Stimulated activated naive CD8-positive, alpha-beta T cell treated with anti-CD3 and anti-CD28 coated beads, Interleukin-15, Interleukin-2, amounts not matched to agents 100 ng/mL and 50 ng/mL, for 24 hours (primary cell): ENCODE measurements at regions not wholly inside any gene's neighbourhood (a gene's known extent, or its start where the extent isn't known, plus 50 kb on each side); places are given as distances from the start of the nearest gene placed in this dataset.

Experiments
- H3K27ac Mint-ChIP-seq: one replicate; pipeline ENCODE4 v1.8.0; 2021; ENCODE audit warnings: mild to moderate bottlenecking, mixed read lengths
- H3K27me3 Mint-ChIP-seq: one replicate; pipeline ENCODE4 v1.8.0; 2021; ENCODE audit warnings: mixed read lengths
- H3K36me3 Mint-ChIP-seq: one replicate; pipeline ENCODE4 v1.8.0; 2021; ENCODE audit warnings: low read depth, mixed read lengths
- H3K4me1 Mint-ChIP-seq: one replicate; pipeline ENCODE4 v1.8.0; 2021; ENCODE audit warnings: low read depth, mixed read lengths
- H3K4me3 Mint-ChIP-seq: one replicate; pipeline ENCODE4 v1.8.0; 2021; ENCODE audit warnings: mild to moderate bottlenecking, mixed read lengths
- H3K9me3 Mint-ChIP-seq: one replicate; pipeline ENCODE4 v1.8.0; 2021; ENCODE audit warnings: mixed read lengths

- peaks cover 12% of the 10 kb centered on the region for H3K27me3 Mint-ChIP-seq
- no peak overlapping the region for H3K4me3 Mint-ChIP-seq
- peaks cover 5% of the 10 kb centered on the region for H3K4me1 Mint-ChIP-seq
- no peak overlapping the region for H3K27ac Mint-ChIP-seq
- no peaks in the 10 kb centered on the region for H3K9me3 Mint-ChIP-seq
- H3K36me3 Mint-ChIP-seq: no peaks in the 10 kb centered on the region
Measured at GRCh38 chr3:17980863-17981262, 238.4 kb upstream of the TBC1D5 start.

- Mint-ChIP-seq H3K9me3 (no peaks in the 10 kb centered on the region), H3K27ac (no peak overlapping the region), H3K36me3 (no peaks in the 10 kb centered on the region), H3K4me1 (peaks cover 5% of the 10 kb centered on the region), H3K4me3 (no peak overlapping the region), H3K27me3 (peaks cover 12% of the 10 kb centered on the region)
Measured at GRCh38 chr3:17979911-17980310, 237.5 kb upstream of the TBC1D5 start.

GRCh38 chr3:17979252-17979651 lies 236.8 kb upstream of the TBC1D5 start:
- no peak overlapping the region for H3K4me3 Mint-ChIP-seq

GRCh38 chr3:17974206-17974841 lies 231.9 kb upstream of the TBC1D5 start:
- no peaks in the 10 kb centered on the region for H3K9me3 Mint-ChIP-seq
- no peaks in the 10 kb centered on the region for H3K4me1 Mint-ChIP-seq
- no peaks in the 10 kb centered on the region for H3K27me3 Mint-ChIP-seq

More at GRCh38 chr3:17979252-17979651, 236.8 kb upstream of the TBC1D5 start:
- no peaks in the 10 kb centered on the region for H3K36me3 Mint-ChIP-seq
- H3K4me1 Mint-ChIP-seq: peaks cover 5% of the 10 kb centered on the region
- H3K9me3 Mint-ChIP-seq: no peaks in the 10 kb centered on the region
- H3K27me3 Mint-ChIP-seq: peaks cover 12% of the 10 kb centered on the region
- H3K27ac Mint-ChIP-seq: no peak overlapping the region

GRCh38 chr3:17972959-17973906 lies 230.8 kb upstream of the TBC1D5 start:
- no peaks in the 10 kb centered on the region for H3K27me3 Mint-ChIP-seq
- H3K36me3 Mint-ChIP-seq: no peaks in the 10 kb centered on the region
- H3K4me3 Mint-ChIP-seq: no peak overlapping the region
- H3K4me1 Mint-ChIP-seq: no peaks in the 10 kb centered on the region
- H3K27ac Mint-ChIP-seq: no peak overlapping the region
- H3K9me3 Mint-ChIP-seq: no peaks in the 10 kb centered on the region

More at GRCh38 chr3:17974206-17974841, 231.9 kb upstream of the TBC1D5 start:
- H3K4me3 Mint-ChIP-seq: no peak overlapping the region
- no peaks in the 10 kb centered on the region for H3K36me3 Mint-ChIP-seq
- no peak overlapping the region for H3K27ac Mint-ChIP-seq

GRCh38 chr3:17972476-17972875 lies 230.0 kb upstream of the TBC1D5 start:
- Mint-ChIP-seq H3K36me3 (no peaks in the 10 kb centered on the region), H3K27me3 (no peaks in the 10 kb centered on the region)

GRCh38 chr3:17972030-17972429 lies 229.6 kb upstream of the TBC1D5 start:
- H3K27me3 Mint-ChIP-seq: no peaks in the 10 kb centered on the region
- H3K4me3 Mint-ChIP-seq: no peak overlapping the region
- no peaks in the 10 kb centered on the region for H3K9me3 Mint-ChIP-seq
- H3K27ac Mint-ChIP-seq: peak overlapping the region; percentile 53
- no peaks in the 10 kb centered on the region for H3K4me1 Mint-ChIP-seq
- H3K36me3 Mint-ChIP-seq: no peaks in the 10 kb centered on the region

More at GRCh38 chr3:17972476-17972875, 230.0 kb upstream of the TBC1D5 start:
- Mint-ChIP-seq H3K4me1 (no peaks in the 10 kb centered on the region), H3K27ac (no peak overlapping the region), H3K9me3 (no peaks in the 10 kb centered on the region), H3K4me3 (no peak overlapping the region)

GRCh38 chr3:17969985-17970568 lies 227.6 kb upstream of the TBC1D5 start:
- H3K27me3 Mint-ChIP-seq: no peaks in the 10 kb centered on the region
- no peaks in the 10 kb centered on the region for H3K9me3 Mint-ChIP-seq
- no peaks in the 10 kb centered on the region for H3K36me3 Mint-ChIP-seq
- H3K27ac Mint-ChIP-seq: no peak overlapping the region
- no peak overlapping the region for H3K4me3 Mint-ChIP-seq
- H3K4me1 Mint-ChIP-seq: peaks cover 7% of the 10 kb centered on the region

GRCh38 chr3:17969244-17969643 lies 226.8 kb upstream of the TBC1D5 start:
- H3K36me3 Mint-ChIP-seq: no peaks in the 10 kb centered on the region
- no peak overlapping the region for H3K27ac Mint-ChIP-seq
- H3K9me3 Mint-ChIP-seq: no peaks in the 10 kb centered on the region
- H3K4me3 Mint-ChIP-seq: no peak overlapping the region
- H3K4me1 Mint-ChIP-seq: peaks cover 13% of the 10 kb centered on the region
- H3K27me3 Mint-ChIP-seq: no peaks in the 10 kb centered on the region

- H3K27ac Mint-ChIP-seq: no peak overlapping the region
- no peak overlapping the region for H3K4me3 Mint-ChIP-seq
- no peaks in the 10 kb centered on the region for H3K9me3 Mint-ChIP-seq
- no peaks in the 10 kb centered on the region for H3K36me3 Mint-ChIP-seq
- H3K4me1 Mint-ChIP-seq: peaks cover 22% of the 10 kb centered on the region
- no peaks in the 10 kb centered on the region for H3K27me3 Mint-ChIP-seq
Measured at GRCh38 chr3:17967953-17968607, 225.6 kb upstream of the TBC1D5 start.

- no peak overlapping the region for H3K4me3 Mint-ChIP-seq
Measured at GRCh38 chr3:17967111-17967510, 224.7 kb upstream of the TBC1D5 start.

GRCh38 chr3:17965331-17965730 lies 222.9 kb upstream of the TBC1D5 start:
- Mint-ChIP-seq H3K4me3 (no peak overlapping the region), H3K27ac (peak overlapping the region; percentile 78), H3K4me1 (peaks cover 22% of the 10 kb centered on the region), H3K27me3 (no peaks in the 10 kb centered on the region), H3K9me3 (no peaks in the 10 kb centered on the region), H3K36me3 (no peaks in the 10 kb centered on the region)

More at GRCh38 chr3:17967111-17967510, 224.7 kb upstream of the TBC1D5 start:
- no peak overlapping the region for H3K27ac Mint-ChIP-seq
- H3K36me3 Mint-ChIP-seq: no peaks in the 10 kb centered on the region
- H3K9me3 Mint-ChIP-seq: no peaks in the 10 kb centered on the region
- no peaks in the 10 kb centered on the region for H3K27me3 Mint-ChIP-seq
- H3K4me1 Mint-ChIP-seq: peaks cover 22% of the 10 kb centered on the region

- no peaks in the 10 kb centered on the region for H3K27me3 Mint-ChIP-seq
- peaks cover 22% of the 10 kb centered on the region for H3K4me1 Mint-ChIP-seq
- peak overlapping the region; percentile 4 for H3K27ac Mint-ChIP-seq
- no peaks in the 10 kb centered on the region for H3K9me3 Mint-ChIP-seq
- peak overlapping the region; percentile 18 for H3K4me3 Mint-ChIP-seq
- no peaks in the 10 kb centered on the region for H3K36me3 Mint-ChIP-seq
Measured at GRCh38 chr3:17964108-17964507, 221.7 kb upstream of the TBC1D5 start.

- Mint-ChIP-seq H3K9me3 (peaks cover 7% of the 10 kb centered on the region), H3K36me3 (no peaks in the 10 kb centered on the region)
Measured at GRCh38 chr3:17955411-17955810, 213.0 kb upstream of the TBC1D5 start.

More at GRCh38 chr3:17955411-17955810, 213.0 kb upstream of the TBC1D5 start:
- no peaks in the 10 kb centered on the region for H3K27me3 Mint-ChIP-seq
- no peak overlapping the region for H3K4me3 Mint-ChIP-seq
- no peaks in the 10 kb centered on the region for H3K4me1 Mint-ChIP-seq
- no peak overlapping the region for H3K27ac Mint-ChIP-seq
